GM18511 (cell line): ENCODE measurements at regions not wholly inside any gene's neighbourhood (a gene's known extent, or its start where the extent isn't known, plus 50 kb on each side); places are given as distances from the start of the nearest gene placed in this dataset.

Source experiments
- ATAC-seq: cut with Tn5 transposase; IDR thresholded peaks from one replicate; pipeline ENCODE4 v1.9.1; 2021; ENCODE audit warnings: mild to moderate bottlenecking, moderate library complexity; ENCODE audit not compliant: unreplicated experiment

DNA sequence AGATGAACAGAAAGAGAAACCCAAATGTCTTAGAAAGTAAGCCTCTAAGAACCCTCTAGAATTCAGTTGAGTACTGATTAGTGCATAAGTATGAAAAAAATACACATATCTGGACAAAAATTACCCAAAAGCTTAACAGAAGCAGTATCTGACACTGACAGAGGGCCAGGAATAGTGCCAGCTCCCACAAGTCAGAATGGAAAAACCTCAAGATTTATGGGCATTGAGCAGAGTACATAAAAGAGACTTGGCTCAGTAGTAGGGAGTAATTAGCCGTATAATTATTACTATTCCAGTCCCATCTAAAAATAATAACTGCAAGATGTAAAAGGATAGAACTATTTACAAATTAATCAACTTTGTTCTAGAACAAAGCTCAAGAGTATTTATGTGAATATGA is 834.5 kb downstream of the FAM181B start:
- no peak for ATAC-seq

DNA sequence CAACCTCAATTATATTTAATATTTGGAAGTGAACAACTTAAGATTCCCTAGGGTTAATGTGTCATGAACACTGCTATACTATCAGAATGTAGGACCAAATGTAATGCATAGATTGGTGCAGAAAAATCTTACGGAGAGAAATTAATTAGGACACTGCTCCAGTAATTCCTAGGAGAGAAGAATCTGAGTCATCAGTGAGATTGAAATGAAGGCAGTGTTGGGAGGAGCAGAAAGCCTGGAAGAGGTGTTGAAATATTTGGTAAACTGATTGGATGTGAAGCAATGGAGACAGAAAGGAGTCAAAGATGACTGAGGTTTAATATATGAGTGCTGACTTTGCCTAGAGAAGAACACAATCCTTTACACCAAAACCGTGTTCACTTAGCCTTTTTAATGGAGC is 836.0 kb downstream of the FAM181B start:
- ATAC-seq: no peak

GRCh38 chr11:81895258-81895657 is 838.4 kb downstream of the FAM181B start:
- no peak for ATAC-seq

DNA sequence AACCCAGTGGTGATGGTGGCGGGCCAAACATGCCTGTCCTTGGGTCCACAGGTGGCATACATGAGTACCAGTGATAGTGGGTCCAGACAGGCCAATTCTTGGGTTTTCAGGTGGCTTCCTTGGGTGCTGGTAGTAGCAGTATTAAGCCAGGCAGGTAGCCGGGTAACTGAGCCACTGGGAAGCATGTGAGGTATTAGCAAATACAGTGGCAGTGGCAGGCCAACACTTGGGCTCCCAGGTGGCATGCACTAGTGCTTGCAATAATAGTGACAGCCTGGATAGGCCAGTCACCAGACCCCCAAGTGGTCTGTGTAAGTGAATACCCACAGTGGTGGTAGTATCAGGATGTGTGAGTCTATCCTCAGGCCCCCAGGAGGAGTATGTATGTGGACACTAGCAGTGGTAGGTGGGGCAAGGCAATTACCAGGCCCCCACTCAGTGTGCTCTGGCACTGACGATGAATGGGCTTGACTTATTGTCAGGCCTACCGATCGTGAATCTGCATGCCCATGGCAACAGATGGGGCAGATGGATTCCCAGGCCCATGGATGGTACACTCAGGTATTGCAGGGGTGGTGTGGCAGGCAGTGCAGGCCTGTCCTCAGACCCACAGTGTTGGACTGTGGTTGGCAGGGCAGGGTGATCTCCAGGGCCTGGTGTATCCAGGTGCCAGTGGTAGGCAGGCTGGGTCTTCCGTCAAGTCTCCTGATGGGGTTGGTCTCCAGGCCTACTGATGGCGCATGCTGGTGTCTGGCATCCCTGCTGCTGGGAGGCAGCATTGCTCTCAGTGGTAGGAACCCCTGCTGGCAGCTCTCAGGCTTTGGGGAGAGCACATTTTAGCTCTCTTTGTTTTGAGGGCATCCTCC is 840.7 kb downstream of the FAM181B start:
- no peak for ATAC-seq

GRCh38 chr11:81888391-81888790 is 845.3 kb downstream of the FAM181B start:
- no peak for ATAC-seq

DNA sequence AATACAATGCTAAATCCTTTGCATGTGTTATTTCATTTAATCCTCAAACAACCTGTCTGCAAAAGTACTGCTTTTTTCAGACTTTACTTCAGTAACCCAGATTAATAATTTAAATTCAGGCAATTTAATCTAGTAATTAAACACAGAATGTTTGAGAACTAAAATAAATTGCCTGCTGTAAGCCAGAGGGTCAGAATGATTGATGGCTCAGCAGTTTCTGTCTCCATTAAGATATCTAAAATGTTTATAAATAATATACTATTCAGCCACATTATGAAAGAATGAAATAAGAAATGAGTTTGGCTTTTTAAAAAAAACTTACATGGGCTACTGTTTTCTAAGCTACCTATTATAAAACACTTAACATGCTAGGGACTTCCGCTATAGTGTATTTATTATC is 846.0 kb downstream of the FAM181B start:
- no peak for ATAC-seq

GRCh38 chr11:81886406-81887075 is 847.1 kb downstream of the FAM181B start:
- ATAC-seq: no peak

DNA sequence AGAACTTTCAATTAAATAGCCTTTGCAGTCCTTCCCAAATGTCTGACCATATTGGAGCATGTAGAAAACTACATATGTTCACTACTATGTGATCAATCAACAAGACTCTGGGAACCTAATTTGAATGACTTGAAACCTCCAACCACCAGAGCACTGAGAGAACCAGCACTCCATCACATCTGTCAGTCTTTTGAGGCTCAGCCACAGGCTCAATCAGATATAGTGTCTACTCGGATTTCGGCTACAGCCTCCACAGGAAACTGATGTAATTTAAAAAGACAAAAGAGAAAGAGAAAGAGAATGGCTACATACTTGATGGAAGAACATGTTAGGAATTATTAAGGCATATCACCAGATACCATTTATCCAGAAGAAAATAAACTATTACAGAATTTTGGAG is 859.0 kb downstream of the FAM181B start:
- no peak for ATAC-seq

DNA sequence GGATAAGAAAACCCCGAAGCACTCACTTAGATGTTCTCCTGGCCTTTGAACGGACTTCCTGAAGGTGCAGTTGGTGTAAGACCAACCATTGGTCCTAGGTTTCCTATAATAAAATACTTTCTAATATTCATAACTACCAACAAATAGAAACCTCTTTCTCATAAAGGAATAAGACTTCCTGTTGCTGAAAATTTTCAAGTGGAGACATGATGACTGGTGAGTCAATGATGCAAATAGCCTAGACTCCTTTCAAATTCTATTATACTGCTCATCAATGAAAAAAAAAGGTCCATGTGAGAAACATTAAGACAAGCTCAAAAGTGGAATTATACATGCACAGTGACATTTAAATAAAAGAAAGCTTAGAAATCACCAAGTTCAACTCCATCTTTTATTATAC is 862.8 kb downstream of the FAM181B start:
- ATAC-seq: no peak

- peak; percentile 69 for ATAC-seq
Observed at GRCh38 chr11:81870066-81870412, 863.6 kb downstream of the FAM181B start.

- peak; percentile 92 for ATAC-seq
Observed at GRCh38 chr11:81869351-81870065, 864.2 kb downstream of the FAM181B start.

DNA sequence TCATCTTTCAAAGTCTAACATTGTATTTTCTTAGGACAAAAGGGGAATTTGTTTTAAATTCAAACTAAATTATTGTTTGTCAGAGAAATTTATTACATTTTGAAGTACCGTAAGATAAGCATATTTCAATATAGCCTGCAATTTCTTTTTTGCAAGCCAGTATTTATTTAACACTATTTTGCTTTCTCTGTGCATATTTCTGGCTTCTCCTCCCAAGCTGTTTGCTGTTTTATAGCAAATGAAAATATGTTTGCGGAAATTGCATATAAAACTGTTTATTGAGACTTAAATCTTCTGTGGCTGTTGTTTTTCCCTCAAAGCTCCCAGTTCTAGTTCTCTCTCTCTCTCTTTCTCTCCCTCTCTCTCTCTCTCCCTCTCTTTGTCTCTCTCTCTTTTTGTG is 866.8 kb downstream of the FAM181B start:
- no peak for ATAC-seq

GRCh38 chr11:81857386-81857785 is 876.3 kb downstream of the FAM181B start:
- no peak for ATAC-seq

DNA sequence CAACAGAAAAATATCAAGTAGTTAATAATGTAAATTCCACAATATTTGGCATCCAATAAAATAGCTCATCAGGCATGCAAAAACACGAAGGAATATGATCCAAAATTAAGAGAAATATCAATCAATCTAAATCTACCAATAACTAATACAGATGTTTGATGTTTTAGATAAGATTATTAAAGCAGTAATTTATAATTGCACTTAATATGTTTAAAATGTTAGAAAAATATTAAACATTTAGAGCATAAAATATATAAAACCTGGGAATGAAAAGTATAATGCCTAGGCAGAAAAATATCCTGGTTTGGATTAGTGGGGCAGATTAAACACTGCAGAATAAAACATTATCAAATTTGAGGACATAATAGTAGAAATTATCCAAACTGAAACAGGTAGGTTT is 879.9 kb downstream of the FAM181B start:
- ATAC-seq: no peak

DNA sequence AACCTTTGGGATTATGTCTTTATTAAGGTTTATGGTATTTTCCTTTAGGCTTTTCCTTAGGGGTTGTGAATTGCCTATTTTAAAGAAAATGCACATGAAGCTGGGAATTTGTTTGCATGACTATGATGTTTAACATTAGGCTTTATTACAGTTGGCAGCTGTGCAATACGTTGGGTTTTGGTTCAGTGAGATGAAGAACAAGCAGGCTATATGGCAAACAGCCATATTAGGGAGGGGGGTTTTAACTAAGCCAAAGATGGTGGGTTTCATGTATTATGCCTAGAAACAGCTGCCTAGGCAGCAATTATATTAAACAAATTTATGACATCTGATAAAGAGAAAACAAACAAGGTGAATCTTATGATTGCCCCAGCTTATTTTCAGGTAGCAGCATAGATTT is 880.8 kb downstream of the FAM181B start:
- no peak for ATAC-seq

- ATAC-seq: no peak
Observed at GRCh38 chr11:81840380-81840779, 893.3 kb downstream of the FAM181B start.

DNA sequence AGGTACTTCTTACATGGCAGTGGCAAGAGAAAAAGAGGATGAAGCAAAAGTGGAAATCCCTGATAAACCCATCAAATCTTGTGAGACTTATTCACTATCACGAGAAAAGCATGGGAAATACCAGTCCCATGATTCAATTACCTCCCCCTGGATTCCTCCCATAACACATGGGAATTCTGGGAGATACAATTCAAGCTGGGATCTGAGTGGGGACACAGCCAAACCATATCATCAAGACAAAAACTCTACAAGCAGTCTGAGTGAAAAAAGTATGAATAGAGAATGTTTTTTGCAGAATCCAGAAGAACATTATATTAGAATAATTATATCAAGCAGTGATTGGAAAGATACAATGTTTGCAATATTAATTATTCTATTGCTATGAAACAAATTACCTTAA is 893.7 kb downstream of the FAM181B start:
- ATAC-seq: no peak

DNA sequence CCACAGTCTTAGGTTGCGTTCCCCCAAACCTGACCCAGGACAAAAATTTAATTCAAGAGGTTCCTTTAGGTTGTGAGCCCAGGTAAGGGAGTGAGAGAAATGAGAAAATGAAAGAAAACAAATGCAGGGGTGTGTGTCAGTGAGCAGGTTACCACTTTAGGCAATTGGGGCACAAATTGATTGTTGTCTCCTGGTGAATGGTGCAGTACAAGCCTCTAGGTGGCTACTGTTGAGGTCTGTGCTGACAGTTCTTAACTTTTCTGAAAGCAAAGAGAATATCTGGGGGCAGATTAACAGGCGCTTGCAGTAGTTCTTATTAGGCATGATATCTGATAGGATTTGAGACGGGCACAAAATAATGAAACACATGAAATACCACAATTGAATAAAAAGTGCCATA is 894.6 kb downstream of the FAM181B start:
- ATAC-seq: no peak

- ATAC-seq: no peak
Observed at GRCh38 chr11:81829976-81830375, 903.7 kb downstream of the FAM181B start.

GRCh38 chr11:81825346-81825745 is 908.3 kb downstream of the FAM181B start:
- ATAC-seq: no peak

DNA sequence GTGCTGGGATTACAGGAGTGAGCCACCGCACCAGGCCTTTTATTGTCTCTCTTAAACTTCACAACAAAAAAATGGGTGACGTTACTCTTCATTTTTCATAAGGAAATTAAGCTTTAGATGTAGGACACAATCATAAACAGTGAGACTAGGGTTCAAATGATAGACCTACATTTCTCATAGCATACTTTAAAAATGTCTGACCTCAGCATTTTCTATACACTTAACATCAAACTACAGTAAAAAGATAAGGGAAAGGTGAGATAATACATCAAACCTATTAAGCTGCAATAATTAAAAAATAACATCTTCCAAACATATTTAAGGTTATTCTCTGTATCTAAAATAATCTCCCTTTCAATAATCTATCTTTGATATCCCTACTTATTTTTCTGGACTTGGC is 914.2 kb downstream of the FAM181B start:
- ATAC-seq: no peak

DNA sequence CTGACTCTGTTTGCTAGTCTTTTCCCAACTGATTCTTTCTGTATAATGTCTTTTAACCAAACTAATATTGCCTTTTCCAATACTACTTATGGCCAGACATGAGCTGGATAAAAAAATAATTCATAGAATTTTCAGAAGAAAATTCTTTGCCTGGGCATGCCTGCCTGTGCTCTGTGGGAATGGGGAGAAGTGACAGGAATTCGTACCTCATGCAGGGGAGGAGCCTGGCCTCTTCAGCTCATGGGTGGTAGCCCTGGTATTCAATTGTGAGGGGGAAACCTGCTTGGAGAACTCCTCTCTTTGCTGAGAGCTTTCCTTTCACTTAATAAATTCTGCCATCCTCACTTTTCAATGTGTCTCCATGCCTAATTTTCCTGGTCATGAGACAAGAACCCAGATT is 928.8 kb downstream of the FAM181B start:
- no peak for ATAC-seq
